ENCODE measurements at regions not wholly inside any gene's neighbourhood (a gene's known extent, or its start where the extent isn't known, plus 50 kb on each side); places are given as distances from the start of the nearest gene placed in this dataset.

- Histone ChIP-seq H3K18ac (ENCODE audit: low read length) (peak overlapping the region; percentile 56), H2BK5ac (ENCODE audit: low read length) (no peak overlapping the region), H3K4me1 (ENCODE audit: control insufficient read depth in 2 of 2, insufficient read depth in 1 of 2, low read depth in 1 of 2, low read length in 2 of 2) (peaks cover 8 to 14% of the 10 kb centered on the region in 2 donors), H3K4ac (ENCODE audit: low read length) (no peak overlapping the region), H3K27me3 (ENCODE audit: control insufficient read depth in 3 of 3, insufficient read depth in 3 of 3, low read depth in 1 of 3, low read length in 3 of 3) (peaks cover 0 to 50% (median 6%) of the 10 kb centered on the region in 3 experiments), H2BK12ac (ENCODE audit: low read length) (no peak overlapping the region), H2AFZ (ENCODE audit: low read length) (peak overlapping the region; percentile 42), H3K79me1 (ENCODE audit: low read depth, low read length) (no peaks in the 10 kb centered on the region), H4K91ac (ENCODE audit: low read depth, low read length, poor library complexity) (no peak overlapping the region), H3K23ac (ENCODE audit: low read depth, low read length, poor library complexity) (no peak overlapping the region), H3K4me2 (ENCODE audit: insufficient read depth, low read length, poor library complexity, severe bottlenecking) (no peak overlapping the region), H3K4me3 (ENCODE audit: low read length in 2 of 2) (no peak overlapping the region), H2BK15ac (ENCODE audit: low read length) (no peak overlapping the region), H4K8ac (ENCODE audit: low read depth, low read length) (no peak overlapping the region), H3K9ac (ENCODE audit: low read depth, low read length, poor library complexity) (no peak overlapping the region), H3K27ac (replicated peaks; ENCODE audit: low read length) (peak overlapping the region; percentile 87), H3K9me3 (replicated peaks in 1 of 2; ENCODE audit: control insufficient read depth in 2 of 2, insufficient read depth in 1 of 2, low read depth in 1 of 2, low read length in 2 of 2) (no peaks in the 10 kb centered on the region), H3K36me3 (replicated peaks in 1 of 2; ENCODE audit: control insufficient read depth in 2 of 2, insufficient read depth in 2 of 2, low read length in 2 of 2) (no peaks in the 10 kb centered on the region), H3K14ac (ENCODE audit: low read length) (no peak overlapping the region), H2AK5ac (ENCODE audit: low read depth, low read length) (no peak overlapping the region), H2BK120ac (ENCODE audit: low read depth, low read length) (no peak overlapping the region)
- DNase-seq (ENCODE audit: low spot score) = peak; percentile 61
- WGBS, 2 donors (ENCODE audit: extremely low coverage in 2 of 2, insufficient read length in 2 of 2, insufficient replicate concordance in 1 of 2) = no CpG with 5 or more reads among the region's 15 CpGs
These were observed 161.1 kb upstream of the CADM1 start for GRCh38 chr11:115665175-115665821.

DNA sequence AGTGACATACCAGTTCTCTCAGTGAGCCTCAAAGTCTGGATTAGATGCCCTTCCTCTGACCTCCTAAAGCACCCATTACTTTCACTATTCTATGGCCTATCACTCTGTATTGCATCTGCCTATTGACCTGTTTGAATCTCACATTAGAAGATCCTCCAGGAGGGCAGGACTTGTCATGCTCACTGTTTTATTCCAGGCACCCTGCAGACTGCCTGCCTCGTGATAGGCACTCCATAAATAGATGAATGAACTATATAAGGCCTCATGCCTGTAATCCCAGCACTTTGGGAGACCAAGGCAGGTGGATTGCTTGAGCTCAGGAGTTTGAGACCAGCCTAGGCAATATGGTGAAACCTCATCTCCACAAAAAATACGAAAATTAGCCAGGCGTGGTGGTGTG is 160.1 kb upstream of the CADM1 start:
- no peaks in the 10 kb centered on the region for H3K79me1 ChIP-seq (ENCODE audit: low read depth, low read length)
- H2BK15ac ChIP-seq (ENCODE audit: low read length) = no peak overlapping the region
- no CpG with 5 or more reads among the region's 3 CpGs for WGBS, 2 donors (ENCODE audit: extremely low coverage in 2 of 2, insufficient read length in 2 of 2, insufficient replicate concordance in 1 of 2)
- H3K23ac ChIP-seq (ENCODE audit: low read depth, low read length, poor library complexity) = no peak overlapping the region
- H2BK12ac ChIP-seq (ENCODE audit: low read length) = no peak overlapping the region
- peaks cover 15% of the 10 kb centered on the region in 2 donors for H3K4me1 ChIP-seq (ENCODE audit: control insufficient read depth in 2 of 2, insufficient read depth in 1 of 2, low read depth in 1 of 2, low read length in 2 of 2)
- peak overlapping the region; percentile 7 for H2AK5ac ChIP-seq (ENCODE audit: low read depth, low read length)
- no peak overlapping the region for H2BK5ac ChIP-seq (ENCODE audit: low read length)
- H3K4me2 ChIP-seq (ENCODE audit: insufficient read depth, low read length, poor library complexity, severe bottlenecking) = no peak overlapping the region
- H2BK120ac ChIP-seq (ENCODE audit: low read depth, low read length) = no peak overlapping the region
- H4K91ac ChIP-seq (ENCODE audit: low read depth, low read length, poor library complexity) = no peak overlapping the region
- no peak overlapping the region for H4K8ac ChIP-seq (ENCODE audit: low read depth, low read length)
- DNase-seq (ENCODE audit: low spot score) = no peak
- H2AFZ ChIP-seq (ENCODE audit: low read length) = no peak overlapping the region
- H3K27me3 ChIP-seq (ENCODE audit: control insufficient read depth in 3 of 3, insufficient read depth in 3 of 3, low read depth in 1 of 3, low read length in 3 of 3) = peaks cover 0 to 60% (median 11%) of the 10 kb centered on the region in 3 experiments
- no peaks in the 10 kb centered on the region for H3K36me3 ChIP-seq (replicated peaks in 1 of 2; ENCODE audit: control insufficient read depth in 2 of 2, insufficient read depth in 2 of 2, low read length in 2 of 2)
- H3K18ac ChIP-seq (ENCODE audit: low read length) = no peak overlapping the region
- no peak overlapping the region for H3K4me3 ChIP-seq (ENCODE audit: low read length in 2 of 2)
- no peak overlapping the region for H3K27ac ChIP-seq (replicated peaks; ENCODE audit: low read length)
- no peak overlapping the region for H3K9ac ChIP-seq (ENCODE audit: low read depth, low read length, poor library complexity)
- H3K4ac ChIP-seq (ENCODE audit: low read length) = no peak overlapping the region
- H3K14ac ChIP-seq (ENCODE audit: low read length) = no peak overlapping the region
- H3K9me3 ChIP-seq (replicated peaks in 1 of 2; ENCODE audit: control insufficient read depth in 2 of 2, insufficient read depth in 1 of 2, low read depth in 1 of 2, low read length in 2 of 2) = no peaks in the 10 kb centered on the region

- H3K4me2 ChIP-seq (ENCODE audit: insufficient read depth, low read length, poor library complexity, severe bottlenecking) = no peak overlapping the region
- no peak overlapping the region for H2BK120ac ChIP-seq (ENCODE audit: low read depth, low read length)
- no peak overlapping the region for H3K18ac ChIP-seq (ENCODE audit: low read length)
- H2BK12ac ChIP-seq (ENCODE audit: low read length) = no peak overlapping the region
- no peak overlapping the region for H4K8ac ChIP-seq (ENCODE audit: low read depth, low read length)
- H3K4ac ChIP-seq (ENCODE audit: low read length) = no peak overlapping the region
- H3K27ac ChIP-seq (replicated peaks; ENCODE audit: low read length) = no peak overlapping the region
- no peak for DNase-seq (ENCODE audit: low spot score)
- no CpG with 5 or more reads among the region's 6 CpGs for WGBS, 2 donors (ENCODE audit: extremely low coverage in 2 of 2, insufficient read length in 2 of 2, insufficient replicate concordance in 1 of 2)
- no peak overlapping the region for H2BK15ac ChIP-seq (ENCODE audit: low read length)
- H3K14ac ChIP-seq (ENCODE audit: low read length) = no peak overlapping the region
- H3K4me3 ChIP-seq (ENCODE audit: low read length in 2 of 2) = no peak overlapping the region
- peaks cover 17 to 18% of the 10 kb centered on the region in 2 donors for H3K4me1 ChIP-seq (ENCODE audit: control insufficient read depth in 2 of 2, insufficient read depth in 1 of 2, low read depth in 1 of 2, low read length in 2 of 2)
- H2AK5ac ChIP-seq (ENCODE audit: low read depth, low read length) = peak overlapping the region; percentile 7
- no peak overlapping the region for H2AFZ ChIP-seq (ENCODE audit: low read length)
- no peaks in the 10 kb centered on the region for H3K79me1 ChIP-seq (ENCODE audit: low read depth, low read length)
- no peak overlapping the region for H3K9ac ChIP-seq (ENCODE audit: low read depth, low read length, poor library complexity)
- no peak overlapping the region for H3K23ac ChIP-seq (ENCODE audit: low read depth, low read length, poor library complexity)
- no peak overlapping the region for H4K91ac ChIP-seq (ENCODE audit: low read depth, low read length, poor library complexity)
- peaks cover 0 to 65% (median 15%) of the 10 kb centered on the region in 3 experiments for H3K27me3 ChIP-seq (ENCODE audit: control insufficient read depth in 3 of 3, insufficient read depth in 3 of 3, low read depth in 1 of 3, low read length in 3 of 3)
- no peaks in the 10 kb centered on the region for H3K36me3 ChIP-seq (replicated peaks in 1 of 2; ENCODE audit: control insufficient read depth in 2 of 2, insufficient read depth in 2 of 2, low read length in 2 of 2)
- H2BK5ac ChIP-seq (ENCODE audit: low read length) = no peak overlapping the region
- H3K9me3 ChIP-seq (replicated peaks in 1 of 2; ENCODE audit: control insufficient read depth in 2 of 2, insufficient read depth in 1 of 2, low read depth in 1 of 2, low read length in 2 of 2) = no peaks in the 10 kb centered on the region
These were observed 159.6 kb upstream of the CADM1 start for GRCh38 chr11:115663790-115664189.

- no peak overlapping the region for H3K27ac ChIP-seq (replicated peaks; ENCODE audit: low read length)
- no CpG with 5 or more reads among the region's 30 CpGs for WGBS, 2 donors (ENCODE audit: extremely low coverage in 2 of 2, insufficient read length in 2 of 2, insufficient replicate concordance in 1 of 2)
- no peak for DNase-seq (ENCODE audit: low spot score)
These were observed 156.0 kb upstream of the CADM1 start for GRCh38 chr11:115660030-115660805.

More at GRCh38 chr11:115660030-115660805, 156.0 kb upstream of the CADM1 start:
- no peak overlapping the region for H2BK5ac ChIP-seq (ENCODE audit: low read length)
- H2AK5ac ChIP-seq (ENCODE audit: low read depth, low read length) = no peak overlapping the region
- no peak overlapping the region for H3K14ac ChIP-seq (ENCODE audit: low read length)
- H3K4me2 ChIP-seq (ENCODE audit: insufficient read depth, low read length, poor library complexity, severe bottlenecking) = peak overlapping the region; percentile 95
- H3K79me1 ChIP-seq (ENCODE audit: low read depth, low read length) = no peaks in the 10 kb centered on the region
- H3K27me3 ChIP-seq (ENCODE audit: control insufficient read depth in 3 of 3, insufficient read depth in 3 of 3, low read depth in 1 of 3, low read length in 3 of 3) = peaks cover 0 to 83% (median 17%) of the 10 kb centered on the region in 3 experiments
- H2AFZ ChIP-seq (ENCODE audit: low read length) = peak overlapping the region; percentile 66
- H2BK12ac ChIP-seq (ENCODE audit: low read length) = no peak overlapping the region
- peak overlapping the region in 1 of 2 donors; percentile 74 for H3K4me3 ChIP-seq (ENCODE audit: low read length in 2 of 2)
- no peak overlapping the region for H3K4ac ChIP-seq (ENCODE audit: low read length)
- no peaks in the 10 kb centered on the region for H3K36me3 ChIP-seq (replicated peaks in 1 of 2; ENCODE audit: control insufficient read depth in 2 of 2, insufficient read depth in 2 of 2, low read length in 2 of 2)
- H2BK15ac ChIP-seq (ENCODE audit: low read length) = peak overlapping the region; percentile 96
- H4K91ac ChIP-seq (ENCODE audit: low read depth, low read length, poor library complexity) = no peak overlapping the region
- H2BK120ac ChIP-seq (ENCODE audit: low read depth, low read length) = no peak overlapping the region
- peak overlapping the region; percentile 71 for H3K9ac ChIP-seq (ENCODE audit: low read depth, low read length, poor library complexity)
- no peaks in the 10 kb centered on the region for H3K9me3 ChIP-seq (replicated peaks in 1 of 2; ENCODE audit: control insufficient read depth in 2 of 2, insufficient read depth in 1 of 2, low read depth in 1 of 2, low read length in 2 of 2)
- peak overlapping the region; percentile 94 for H3K18ac ChIP-seq (ENCODE audit: low read length)
- H4K8ac ChIP-seq (ENCODE audit: low read depth, low read length) = no peak overlapping the region
- H3K4me1 ChIP-seq (ENCODE audit: control insufficient read depth in 2 of 2, insufficient read depth in 1 of 2, low read depth in 1 of 2, low read length in 2 of 2) = peaks cover 10 to 12% of the 10 kb centered on the region in 2 donors
- H3K23ac ChIP-seq (ENCODE audit: low read depth, low read length, poor library complexity) = peak overlapping the region; percentile 51

Measured in neuronal stem cell (in vitro differentiated cells).